ENCODE measurements at regions not wholly inside any gene's neighbourhood (a gene's known extent, or its start where the extent isn't known, plus 50 kb on each side); places are given as distances from the start of the nearest gene placed in this dataset.

GRCh38 chr4:12902735-12903134, 581.4 kb downstream of the RAB28 start:
- DNase-seq (ENCODE audit: low read depth in 1 of 2, low spot score in 1 of 2): no peak
- no peak for FAIRE-seq
- H3K27ac ChIP-seq: no peak overlapping the region
- ATAC-seq: no peak
- TF ChIP-seq EHF (CRISPR knock-in tag; IDR thresholded peaks at IDR 0.05): no peak
- TF ChIP-seq, protein P1, sequence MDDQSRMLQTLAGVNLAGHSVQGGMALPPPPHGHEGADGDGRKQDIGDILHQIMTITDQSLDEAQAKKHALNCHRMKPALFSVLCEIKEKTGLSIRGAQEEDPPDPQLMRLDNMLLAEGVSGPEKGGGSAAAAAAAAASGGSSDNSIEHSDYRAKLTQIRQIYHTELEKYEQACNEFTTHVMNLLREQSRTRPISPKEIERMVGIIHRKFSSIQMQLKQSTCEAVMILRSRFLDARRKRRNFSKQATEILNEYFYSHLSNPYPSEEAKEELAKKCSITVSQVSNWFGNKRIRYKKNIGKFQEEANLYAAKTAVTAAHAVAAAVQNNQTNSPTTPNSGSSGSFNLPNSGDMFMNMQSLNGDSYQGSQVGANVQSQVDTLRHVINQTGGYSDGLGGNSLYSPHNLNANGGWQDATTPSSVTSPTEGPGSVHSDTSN (IDR thresholded peaks at IDR 0.05): no peak
- TF ChIP-seq NFE2L2 (conservative IDR thresholded peaks at IDR 0.05; ENCODE audit: low read length): no peak
- TF ChIP-seq, protein P2, sequence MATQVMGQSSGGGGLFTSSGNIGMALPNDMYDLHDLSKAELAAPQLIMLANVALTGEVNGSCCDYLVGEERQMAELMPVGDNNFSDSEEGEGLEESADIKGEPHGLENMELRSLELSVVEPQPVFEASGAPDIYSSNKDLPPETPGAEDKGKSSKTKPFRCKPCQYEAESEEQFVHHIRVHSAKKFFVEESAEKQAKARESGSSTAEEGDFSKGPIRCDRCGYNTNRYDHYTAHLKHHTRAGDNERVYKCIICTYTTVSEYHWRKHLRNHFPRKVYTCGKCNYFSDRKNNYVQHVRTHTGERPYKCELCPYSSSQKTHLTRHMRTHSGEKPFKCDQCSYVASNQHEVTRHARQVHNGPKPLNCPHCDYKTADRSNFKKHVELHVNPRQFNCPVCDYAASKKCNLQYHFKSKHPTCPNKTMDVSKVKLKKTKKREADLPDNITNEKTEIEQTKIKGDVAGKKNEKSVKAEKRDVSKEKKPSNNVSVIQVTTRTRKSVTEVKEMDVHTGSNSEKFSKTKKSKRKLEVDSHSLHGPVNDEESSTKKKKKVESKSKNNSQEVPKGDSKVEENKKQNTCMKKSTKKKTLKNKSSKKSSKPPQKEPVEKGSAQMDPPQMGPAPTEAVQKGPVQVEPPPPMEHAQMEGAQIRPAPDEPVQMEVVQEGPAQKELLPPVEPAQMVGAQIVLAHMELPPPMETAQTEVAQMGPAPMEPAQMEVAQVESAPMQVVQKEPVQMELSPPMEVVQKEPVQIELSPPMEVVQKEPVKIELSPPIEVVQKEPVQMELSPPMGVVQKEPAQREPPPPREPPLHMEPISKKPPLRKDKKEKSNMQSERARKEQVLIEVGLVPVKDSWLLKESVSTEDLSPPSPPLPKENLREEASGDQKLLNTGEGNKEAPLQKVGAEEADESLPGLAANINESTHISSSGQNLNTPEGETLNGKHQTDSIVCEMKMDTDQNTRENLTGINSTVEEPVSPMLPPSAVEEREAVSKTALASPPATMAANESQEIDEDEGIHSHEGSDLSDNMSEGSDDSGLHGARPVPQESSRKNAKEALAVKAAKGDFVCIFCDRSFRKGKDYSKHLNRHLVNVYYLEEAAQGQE (IDR thresholded peaks at IDR 0.05): no peak
- TF ChIP-seq ESRRA (IDR thresholded peaks at IDR 0.05; ENCODE audit: borderline replicate concordance, low read length): no peak
- TF ChIP-seq, protein P3, sequence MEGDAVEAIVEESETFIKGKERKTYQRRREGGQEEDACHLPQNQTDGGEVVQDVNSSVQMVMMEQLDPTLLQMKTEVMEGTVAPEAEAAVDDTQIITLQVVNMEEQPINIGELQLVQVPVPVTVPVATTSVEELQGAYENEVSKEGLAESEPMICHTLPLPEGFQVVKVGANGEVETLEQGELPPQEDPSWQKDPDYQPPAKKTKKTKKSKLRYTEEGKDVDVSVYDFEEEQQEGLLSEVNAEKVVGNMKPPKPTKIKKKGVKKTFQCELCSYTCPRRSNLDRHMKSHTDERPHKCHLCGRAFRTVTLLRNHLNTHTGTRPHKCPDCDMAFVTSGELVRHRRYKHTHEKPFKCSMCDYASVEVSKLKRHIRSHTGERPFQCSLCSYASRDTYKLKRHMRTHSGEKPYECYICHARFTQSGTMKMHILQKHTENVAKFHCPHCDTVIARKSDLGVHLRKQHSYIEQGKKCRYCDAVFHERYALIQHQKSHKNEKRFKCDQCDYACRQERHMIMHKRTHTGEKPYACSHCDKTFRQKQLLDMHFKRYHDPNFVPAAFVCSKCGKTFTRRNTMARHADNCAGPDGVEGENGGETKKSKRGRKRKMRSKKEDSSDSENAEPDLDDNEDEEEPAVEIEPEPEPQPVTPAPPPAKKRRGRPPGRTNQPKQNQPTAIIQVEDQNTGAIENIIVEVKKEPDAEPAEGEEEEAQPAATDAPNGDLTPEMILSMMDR (IDR thresholded peaks at IDR 0.05): no peak
- no peak for TF ChIP-seq HOXA7 (CRISPR knock-in tag; IDR thresholded peaks at IDR 0.05)
- no peak for TF ChIP-seq SMC3 (IDR thresholded peaks at IDR 0.05)
- no peak for TF ChIP-seq JUN (IDR thresholded peaks at IDR 0.05)
- TF ChIP-seq RCOR1 (IDR thresholded peaks at IDR 0.05; ENCODE audit: low read depth, low read length): no peak
- H3K4me2 ChIP-seq: no peak overlapping the region
- H3K9me3 ChIP-seq: no peaks in the 10 kb centered on the region
- no peaks in the 10 kb centered on the region for H3K4me1 ChIP-seq
- POLR2A ChIA-PET: no interaction called here
- WGBS (ENCODE audit: missing lambda C conversion rate): 16% methylated on average over 2 of the region's 2 CpGs
- CTCF ChIA-PET: interaction anchor here (0.7 kb wide), 1 partner anchor 201 kb away, joined by 3 read pairs; no protein-coding TSS in a partner anchor
- no peak overlapping the region for H3K4me3 ChIP-seq

DNA sequence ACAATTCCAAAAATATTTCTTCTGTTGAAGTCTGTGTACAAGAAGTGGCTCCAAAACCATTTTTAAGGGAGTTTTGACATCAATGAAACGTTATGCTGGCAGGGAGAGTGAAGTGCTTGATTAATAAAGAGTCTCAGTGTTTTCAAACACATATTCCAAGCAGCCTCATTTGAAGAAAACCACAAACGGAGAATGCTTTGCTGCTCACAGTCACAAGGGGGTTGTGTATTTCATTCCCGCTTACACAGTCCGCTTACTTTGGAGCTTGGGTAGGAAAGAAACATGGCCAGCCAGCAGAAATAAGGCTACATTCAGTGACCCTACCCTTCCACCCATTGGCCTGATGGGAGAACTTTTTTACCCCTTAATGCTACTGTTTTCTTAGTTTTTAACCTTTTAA, 586.2 kb downstream of the RAB28 start:
- no peaks in the 10 kb centered on the region for H3K4me1 ChIP-seq
- FAIRE-seq (no peak), DNase-seq (ENCODE audit: low read depth in 1 of 2, low spot score in 1 of 2) (no peak), ATAC-seq (no peak)
- ChIA-PET CTCF (no interaction called here), POLR2A (no interaction called here)
- H3K9me3 ChIP-seq: no peaks in the 10 kb centered on the region
- no peak overlapping the region for H3K4me3 ChIP-seq
- TF ChIP-seq NPAS2 (CRISPR knock-in tag; IDR thresholded peaks at IDR 0.05; ENCODE audit: borderline replicate concordance) (no peak), HOXB13 (CRISPR knock-in tag; IDR thresholded peaks at IDR 0.05; ENCODE audit: low read depth) (no peak), HOXA7 (CRISPR knock-in tag; IDR thresholded peaks at IDR 0.05) (no peak), JUNB (IDR thresholded peaks at IDR 0.05) (no peak), ZFP36 (IDR thresholded peaks at IDR 0.05; ENCODE audit: borderline replicate concordance, partially characterized antibody) (no peak), ZNF302 (CRISPR knock-in tag; IDR thresholded peaks at IDR 0.05) (no peak), POLR2AphosphoS2 (conservative IDR thresholded peaks at IDR 0.05; ENCODE audit: low read length) (no peak), PHF8 (IDR thresholded peaks at IDR 0.05; ENCODE audit: borderline replicate concordance, low read depth) (no peak), CBX2 (IDR thresholded peaks at IDR 0.05; ENCODE audit: borderline replicate concordance, low read depth) (no peak)
- TF ChIP-seq, protein P4, sequence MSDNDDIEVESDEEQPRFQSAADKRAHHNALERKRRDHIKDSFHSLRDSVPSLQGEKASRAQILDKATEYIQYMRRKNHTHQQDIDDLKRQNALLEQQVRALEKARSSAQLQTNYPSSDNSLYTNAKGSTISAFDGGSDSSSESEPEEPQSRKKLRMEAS (IDR thresholded peaks at IDR 0.05): no peak
- WGBS (ENCODE audit: missing lambda C conversion rate): 51% methylated on average over 4 of the region's 4 CpGs
- H3K27ac ChIP-seq: no peak overlapping the region
- H3K4me2 ChIP-seq: no peak overlapping the region
